ENCODE measurements at regions not wholly inside any gene's neighbourhood (a gene's known extent, or its start where the extent isn't known, plus 50 kb on each side); places are given as distances from the start of the nearest gene placed in this dataset.

- no peaks in the 10 kb centered on the region for H3K36me3 ChIP-seq
Measured at GRCh38 chr4:134961963-134962362, 760.4 kb upstream of the PABPC4L start.

DNA sequence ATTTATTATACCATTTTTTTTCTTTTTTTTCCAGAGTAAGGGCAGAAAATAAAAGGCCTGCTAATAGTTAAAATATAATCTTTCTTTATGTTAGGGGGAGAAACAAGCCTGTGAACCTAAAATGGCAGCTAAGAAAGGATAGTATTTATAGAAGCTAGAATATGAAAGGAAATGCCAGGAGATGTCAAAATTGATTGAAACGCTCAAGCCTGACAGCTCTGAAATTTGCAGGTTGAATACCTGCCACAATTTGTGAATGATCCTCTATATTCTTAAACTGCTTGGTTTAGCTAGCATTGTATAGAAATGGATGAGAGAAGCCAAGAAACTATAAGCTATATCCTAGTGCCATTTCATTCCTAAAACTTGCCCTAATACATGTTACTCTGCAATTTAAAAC, 757.3 kb upstream of the PABPC4L start:
- H3K4me1 ChIP-seq = no peaks in the 10 kb centered on the region
- WGBS = 85% methylated on average over 1 of the region's 1 CpG
- intact Hi-C loops (cut with DNase I) = no loop called here
- no peak for TF ChIP-seq POLR2AphosphoS5 (IDR thresholded peaks at IDR 0.05)
- no peak for TF ChIP-seq POLR2A (IDR thresholded peaks at IDR 0.05; ENCODE audit: low read depth)
- no peak for TF ChIP-seq EP300 (IDR thresholded peaks at IDR 0.05)
- no peak for TF ChIP-seq CTCF (IDR thresholded peaks at IDR 0.05)
- H3K27ac ChIP-seq (replicated peaks in 1 of 4) = no peak overlapping the region
- no peak for DNase-seq (ENCODE audit: extremely low spot score)
- no peaks in the 10 kb centered on the region for H3K27me3 ChIP-seq
- no peaks in the 10 kb centered on the region for H3K9me3 ChIP-seq
- no peak overlapping the region for H3K4me3 ChIP-seq
- no peaks in the 10 kb centered on the region for H3K36me3 ChIP-seq

More at GRCh38 chr4:134961963-134962362, 760.4 kb upstream of the PABPC4L start:
- 58% methylated on average over 3 of the region's 3 CpGs for WGBS
- no peak overlapping the region for H3K27ac ChIP-seq (replicated peaks in 1 of 4)
- intact Hi-C loops (cut with DNase I) = no loop called here
- no peaks in the 10 kb centered on the region for H3K27me3 ChIP-seq
- H3K9me3 ChIP-seq = no peaks in the 10 kb centered on the region
- H3K4me1 ChIP-seq = no peaks in the 10 kb centered on the region
- no peak for DNase-seq (ENCODE audit: extremely low spot score)
- no peak overlapping the region for H3K4me3 ChIP-seq
- TF ChIP-seq POLR2AphosphoS5 (IDR thresholded peaks at IDR 0.05) (no peak), CTCF (IDR thresholded peaks at IDR 0.05) (no peak), POLR2A (IDR thresholded peaks at IDR 0.05; ENCODE audit: low read depth) (no peak), EP300 (IDR thresholded peaks at IDR 0.05) (no peak)

- Histone ChIP-seq H3K4me1 (no peaks in the 10 kb centered on the region), H3K9me3 (no peaks in the 10 kb centered on the region), H3K27ac (replicated peaks in 1 of 4) (no peak overlapping the region), H3K36me3 (no peaks in the 10 kb centered on the region), H3K27me3 (no peaks in the 10 kb centered on the region), H3K4me3 (no peak overlapping the region)
- TF ChIP-seq CTCF (IDR thresholded peaks at IDR 0.05) (no peak), POLR2AphosphoS5 (IDR thresholded peaks at IDR 0.05) (no peak), EP300 (IDR thresholded peaks at IDR 0.05) (no peak), POLR2A (IDR thresholded peaks at IDR 0.05; ENCODE audit: low read depth) (no peak)
- no peak for DNase-seq (ENCODE audit: extremely low spot score)
- intact Hi-C loops (cut with DNase I) = no loop called here
- 84% methylated on average over 1 of the region's 1 CpG for WGBS
Measured at GRCh38 chr4:134955059-134955458, 753.5 kb upstream of the PABPC4L start.

DNA sequence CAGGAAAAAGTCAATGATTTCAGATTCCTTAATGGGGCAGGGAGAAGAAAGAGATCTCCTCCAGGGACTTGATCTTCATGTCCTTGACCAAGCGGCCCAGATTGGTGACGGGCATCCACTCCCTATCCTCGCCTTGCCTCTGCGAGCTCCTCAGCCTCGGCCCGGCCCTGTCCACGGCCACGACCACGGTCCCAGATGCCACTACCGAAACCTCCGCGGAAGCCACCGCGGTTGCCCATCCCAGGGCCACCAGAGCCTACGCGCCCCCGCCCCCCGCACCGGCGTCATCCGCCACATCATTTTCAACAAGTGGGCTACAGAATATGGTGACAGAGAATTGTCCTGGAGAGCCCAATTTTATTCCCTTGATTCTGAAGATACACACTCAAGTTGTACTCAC, 751.2 kb upstream of the PABPC4L start:
- Histone ChIP-seq H3K9me3 (no peaks in the 10 kb centered on the region), H3K4me3 (no peak overlapping the region), H3K4me1 (no peaks in the 10 kb centered on the region), H3K27ac (replicated peaks in 1 of 4) (no peak overlapping the region), H3K27me3 (no peaks in the 10 kb centered on the region), H3K36me3 (no peaks in the 10 kb centered on the region)
- TF ChIP-seq CTCF (IDR thresholded peaks at IDR 0.05) (no peak), POLR2AphosphoS5 (IDR thresholded peaks at IDR 0.05) (no peak), EP300 (IDR thresholded peaks at IDR 0.05) (no peak), POLR2A (IDR thresholded peaks at IDR 0.05; ENCODE audit: low read depth) (no peak)
- intact Hi-C loops (cut with DNase I) = no loop called here
- 92% methylated on average over 21 of the region's 21 CpGs for WGBS
- DNase-seq (ENCODE audit: extremely low spot score) = no peak

GRCh38 chr4:134952305-134952704, 750.7 kb upstream of the PABPC4L start:
- intact Hi-C loops (cut with DNase I) = no loop called here
- H3K9me3 ChIP-seq = no peaks in the 10 kb centered on the region
- H3K36me3 ChIP-seq = no peaks in the 10 kb centered on the region
- DNase-seq (ENCODE audit: extremely low spot score) = no peak
- TF ChIP-seq EP300 (IDR thresholded peaks at IDR 0.05) (no peak), POLR2A (IDR thresholded peaks at IDR 0.05; ENCODE audit: low read depth) (no peak), CTCF (IDR thresholded peaks at IDR 0.05) (no peak), POLR2AphosphoS5 (IDR thresholded peaks at IDR 0.05) (no peak)
- WGBS = 89% methylated on average over 13 of the region's 13 CpGs
- no peak overlapping the region for H3K4me3 ChIP-seq
- H3K4me1 ChIP-seq = no peaks in the 10 kb centered on the region
- no peaks in the 10 kb centered on the region for H3K27me3 ChIP-seq
- no peak overlapping the region for H3K27ac ChIP-seq (replicated peaks in 1 of 4)
